ENCODE measurements at regions not wholly inside any gene's neighbourhood (a gene's known extent, or its start where the extent isn't known, plus 50 kb on each side); places are given as distances from the start of the nearest gene placed in this dataset.

- TF ChIP-seq KIAA2018 (CRISPR knock-in tag; IDR thresholded peaks at IDR 0.05; ENCODE audit: borderline replicate concordance) (no peak), SUZ12 (IDR thresholded peaks at IDR 0.05; ENCODE audit: low read depth, low read length) (no peak), MAFK (conservative IDR thresholded peaks at IDR 0.05 in 1 of 2, IDR thresholded peaks at IDR 0.05 in 1 of 2; ENCODE audit: low read length in 2 of 2) (no peak), REST (IDR thresholded peaks at IDR 0.05; ENCODE audit: borderline replicate concordance in 1 of 2, low read depth in 1 of 2, low read length in 2 of 2) (no peak), NCOA1 (CRISPR knock-in tag; IDR thresholded peaks at IDR 0.05) (no peak), SIN3B (IDR thresholded peaks at IDR 0.05; ENCODE audit: low read length) (no peak), HOXA7 (CRISPR knock-in tag; IDR thresholded peaks at IDR 0.05) (no peak), ZNF274 (CRISPR knock-in tag; IDR thresholded peaks at IDR 0.05) (no peak), EZH2 (conservative IDR thresholded peaks at IDR 0.05; ENCODE audit: low read depth, low read length) (no peak), HNRNPL (IDR thresholded peaks at IDR 0.05; ENCODE audit: low read depth, low read length) (no peak), ZNF562 (CRISPR knock-in tag; IDR thresholded peaks at IDR 0.05; ENCODE audit: borderline replicate concordance) (no peak), IRX3 (CRISPR knock-in tag; IDR thresholded peaks at IDR 0.05; ENCODE audit: borderline replicate concordance, low read depth) (no peak), ZBTB43 (CRISPR knock-in tag; conservative IDR thresholded peaks at IDR 0.05) (no peak), U2AF2 (IDR thresholded peaks at IDR 0.05; ENCODE audit: low read depth, low read length) (no peak)
These were observed 290.4 kb downstream of the MAP2K6 start for GRCh38 chr17:69704935-69705334.

Data from HepG2 (cell line).